ENCODE measurements at regions not wholly inside any gene's neighbourhood (a gene's known extent, or its start where the extent isn't known, plus 50 kb on each side); places are given as distances from the start of the nearest gene placed in this dataset.

- Histone ChIP-seq H3K79me2 (ENCODE audit: insufficient read depth, low read length) (no peaks in the 10 kb centered on the region), H3K23me2 (ENCODE audit: insufficient read length, low read depth, low read length, poor library complexity, severe bottlenecking) (no peaks in the 10 kb centered on the region), H3K27me3 (ENCODE audit: insufficient read depth, low read length) (no peaks in the 10 kb centered on the region), H2BK20ac (ENCODE audit: low read depth, low read length, poor library complexity, severe bottlenecking) (no peak overlapping the region), H3K18ac (ENCODE audit: insufficient read length, low read depth, low read length) (no peak overlapping the region), H3K4me2 (ENCODE audit: insufficient read depth, insufficient read length, low read length) (no peak overlapping the region), H4K5ac (ENCODE audit: insufficient read length, low read depth, low read length) (no peak overlapping the region), H3K14ac (ENCODE audit: insufficient read depth, low read length) (no peak overlapping the region), H4K20me1 (ENCODE audit: control insufficient read depth, insufficient read depth, insufficient read length) (no peaks in the 10 kb centered on the region), H3T11ph (ENCODE audit: low read length) (no peak overlapping the region), H3K27ac (ENCODE audit: insufficient read length, low read depth, low read length) (no peak overlapping the region), H3K56ac (ENCODE audit: insufficient read length, low read depth, low read length) (no peak overlapping the region), H2BK120ac (ENCODE audit: low read depth, low read length, poor library complexity, severe bottlenecking) (no peak overlapping the region), H2BK5ac (ENCODE audit: insufficient read length, low read length) (no peak overlapping the region), H4K91ac (ENCODE audit: insufficient read length, low read depth, low read length) (no peak overlapping the region), H2AFZ (ENCODE audit: low read length) (no peak overlapping the region), H3K23ac (ENCODE audit: insufficient read length, low read depth, low read length) (no peak overlapping the region), H4K8ac (replicated peaks; ENCODE audit: insufficient read length, low read depth, low read length) (no peak overlapping the region), H2AK5ac (ENCODE audit: insufficient read length, low read length) (no peak overlapping the region), H3K4me1 (ENCODE audit: insufficient read depth, low read length) (no peaks in the 10 kb centered on the region), H3K4ac (ENCODE audit: low read depth, low read length) (no peak overlapping the region), H3K9me3 (ENCODE audit: control insufficient read depth, low read depth, low read length) (no peaks in the 10 kb centered on the region), H3K79me1 (ENCODE audit: insufficient read depth, low read depth, low read length, poor library complexity, severe bottlenecking) (no peaks in the 10 kb centered on the region), H2BK12ac (ENCODE audit: insufficient read length, low read depth, low read length) (no peak overlapping the region), H2BK15ac (ENCODE audit: low read depth, low read length) (no peak overlapping the region), H3K9ac (ENCODE audit: extremely low read depth, insufficient read length, low read length) (no peak overlapping the region)
- no peaks in the 10 kb centered on the region for H3K36me3 Mint-ChIP-seq (ENCODE audit: insufficient read depth in 1 of 3, low read depth in 3 of 3)
- TF ChIP-seq, protein P1, sequence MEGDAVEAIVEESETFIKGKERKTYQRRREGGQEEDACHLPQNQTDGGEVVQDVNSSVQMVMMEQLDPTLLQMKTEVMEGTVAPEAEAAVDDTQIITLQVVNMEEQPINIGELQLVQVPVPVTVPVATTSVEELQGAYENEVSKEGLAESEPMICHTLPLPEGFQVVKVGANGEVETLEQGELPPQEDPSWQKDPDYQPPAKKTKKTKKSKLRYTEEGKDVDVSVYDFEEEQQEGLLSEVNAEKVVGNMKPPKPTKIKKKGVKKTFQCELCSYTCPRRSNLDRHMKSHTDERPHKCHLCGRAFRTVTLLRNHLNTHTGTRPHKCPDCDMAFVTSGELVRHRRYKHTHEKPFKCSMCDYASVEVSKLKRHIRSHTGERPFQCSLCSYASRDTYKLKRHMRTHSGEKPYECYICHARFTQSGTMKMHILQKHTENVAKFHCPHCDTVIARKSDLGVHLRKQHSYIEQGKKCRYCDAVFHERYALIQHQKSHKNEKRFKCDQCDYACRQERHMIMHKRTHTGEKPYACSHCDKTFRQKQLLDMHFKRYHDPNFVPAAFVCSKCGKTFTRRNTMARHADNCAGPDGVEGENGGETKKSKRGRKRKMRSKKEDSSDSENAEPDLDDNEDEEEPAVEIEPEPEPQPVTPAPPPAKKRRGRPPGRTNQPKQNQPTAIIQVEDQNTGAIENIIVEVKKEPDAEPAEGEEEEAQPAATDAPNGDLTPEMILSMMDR (conservative IDR thresholded peaks at IDR 0.05) = no peak
- no peak overlapping the region for H3K4me3 Mint-ChIP-seq
- H3K9me3 Mint-ChIP-seq = no peaks in the 10 kb centered on the region
- WGBS (ENCODE audit: extremely low coverage, insufficient read length, low lambda C conversion rate) = no CpG with 5 or more reads among the region's 2 CpGs
- H3K27ac Mint-ChIP-seq = no peak overlapping the region
- no peak for DNase-seq
- H3K27me3 Mint-ChIP-seq (ENCODE audit: low read depth) = peaks cover 8% of the 10 kb centered on the region
- no peaks in the 10 kb centered on the region for H3K4me1 Mint-ChIP-seq
Observed at GRCh38 chr7:112946350-112946749, 140.3 kb downstream of the GPR85 start.
